ENCODE measurements at regions not wholly inside any gene's neighbourhood (a gene's known extent, or its start where the extent isn't known, plus 50 kb on each side); places are given as distances from the start of the nearest gene placed in this dataset.

GRCh38 chr2:9153643-9153980, 53.0 kb upstream of the ASAP2 start:
- Histone ChIP-seq H3K4me1 (ENCODE audit: control insufficient read depth, extremely low read depth, insufficient read depth, low read length) (no peaks in the 10 kb centered on the region), H3K79me2 (ENCODE audit: control insufficient read depth, insufficient read depth, low read length) (no peaks in the 10 kb centered on the region), H3K4me3 (replicated peaks in 1 of 3; ENCODE audit: insufficient read depth in 1 of 3, low read depth in 1 of 3, low read length in 3 of 3) (no peak overlapping the region), H3K27ac (ENCODE audit: insufficient read depth, low read depth, low read length) (no peak overlapping the region), H3K27me3 (ENCODE audit: control insufficient read depth in 2 of 2, insufficient read depth in 2 of 2, low read length in 2 of 2) (no peaks in the 10 kb centered on the region), H4K20me1 (replicated peaks; ENCODE audit: control insufficient read depth, extremely low read depth, insufficient read depth, low read length) (no peaks in the 10 kb centered on the region), H3K4me2 (ENCODE audit: insufficient read depth, low read length) (no peak overlapping the region), H3K9me3 (replicated peaks; ENCODE audit: control insufficient read depth, insufficient read depth, low read length) (no peaks in the 10 kb centered on the region), H3K36me3 (ENCODE audit: control insufficient read depth in 2 of 2, extremely low read depth in 1 of 2, insufficient read depth in 2 of 2, low read length in 2 of 2) (no peaks in the 10 kb centered on the region), H3K9ac (replicated peaks; ENCODE audit: extremely low read depth, insufficient read depth, low read length) (no peak overlapping the region), H2AFZ (ENCODE audit: low read depth, low read length) (no peak overlapping the region), H3K9me1 (replicated peaks; ENCODE audit: control insufficient read depth, extremely low read depth, insufficient read depth, low read length) (no peaks in the 10 kb centered on the region)
- ChIA-PET CTCF (interaction anchor here (1.2 to 1.8 kb wide), 2 partner anchors 14 to 180 kb away, joined by 3 to 4 read pairs; no protein-coding TSS in a partner anchor), POLR2A (interaction anchor here (0.7 kb wide), 1 partner anchor 9 kb away, joined by 3 read pairs; no protein-coding TSS in a partner anchor)
- dilution Hi-C loops (cut with MboI; ENCODE audit: extremely low pct_ligation_motif_present, low sequenced_read_pairs) (loop anchor here (25.0 kb wide), 1 partner anchor 209 kb away; no protein-coding TSS in a partner anchor), intact Hi-C loops (cut with micrococcal nuclease) (no loop called here)
- BruUV-seq (replicated peaks) = no TSS peak
- FAIRE-seq = no peak
- DNase-seq (ENCODE audit: low read depth, low spot score) = no peak
- TF ChIP-seq POLR2AphosphoS5 (IDR thresholded peaks at IDR 0.05; ENCODE audit: insufficient read depth, low read depth, low read length) (no peak), POLR2A (IDR thresholded peaks at IDR 0.05; ENCODE audit: low read depth, low read length) (no peak), CTCF (IDR thresholded peaks at IDR 0.05; ENCODE audit: extremely low read depth in 1 of 2, insufficient read depth in 1 of 2, low read depth in 1 of 2, low read length in 2 of 2) (no peak), FOS (IDR thresholded peaks at IDR 0.05; ENCODE audit: borderline replicate concordance, insufficient read depth, low read length) (no peak), MYC (IDR thresholded peaks at IDR 0.05; ENCODE audit: low read depth, low read length) (no peak), JUN (IDR thresholded peaks at IDR 0.05; ENCODE audit: borderline replicate concordance, insufficient read depth, insufficient read length, low read depth) (no peak), MAX (IDR thresholded peaks at IDR 0.05; ENCODE audit: insufficient read depth, insufficient read length) (no peak), EZH2 (IDR thresholded peaks at IDR 0.05; ENCODE audit: borderline replicate concordance, low read depth, low read length, severe bottlenecking) (no peak), GATA2 (IDR thresholded peaks at IDR 0.05; ENCODE audit: insufficient read depth, insufficient read length, low read depth, low read length) (no peak)
